ENCODE measurements at regions not wholly inside any gene's neighbourhood (a gene's known extent, or its start where the extent isn't known, plus 50 kb on each side); places are given as distances from the start of the nearest gene placed in this dataset.
"Not testable (repeated sequence)": the region's sequence is repeated elsewhere in the genome, so short reads cannot be mapped to it uniquely, and the experiment has no call there.

GRCh38 chr12:20077618-20078017 lies 290.7 kb upstream of the PDE3A start:
- no peak overlapping the region for H4K8ac ChIP-seq (ENCODE audit: low read depth, low read length)
- no peaks in the 10 kb centered on the region for H3K9me3 ChIP-seq (replicated peaks in 1 of 2; ENCODE audit: control insufficient read depth in 2 of 2, insufficient read depth in 1 of 2, low read depth in 1 of 2, low read length in 2 of 2)
- H3K79me1 ChIP-seq (ENCODE audit: low read depth, low read length), result no peaks in the 10 kb centered on the region
- no peak for DNase-seq (ENCODE audit: low spot score)
- H3K27ac ChIP-seq (replicated peaks; ENCODE audit: low read length), result no peak overlapping the region
- peaks cover 2 to 3% of the 10 kb centered on the region in 2 donors for H3K4me1 ChIP-seq (ENCODE audit: control insufficient read depth in 2 of 2, insufficient read depth in 1 of 2, low read depth in 1 of 2, low read length in 2 of 2)
- no peak overlapping the region for H2BK15ac ChIP-seq (ENCODE audit: low read length)
- no peak overlapping the region for H3K14ac ChIP-seq (ENCODE audit: low read length)
- H3K4me3 ChIP-seq (ENCODE audit: low read length in 2 of 2), result no peak overlapping the region
- H4K91ac ChIP-seq (ENCODE audit: low read depth, low read length, poor library complexity), result no peak overlapping the region
- peak overlapping the region; percentile 50 for H2AFZ ChIP-seq (ENCODE audit: low read length)
- no peak overlapping the region for H3K9ac ChIP-seq (ENCODE audit: low read depth, low read length, poor library complexity)
- H2BK120ac ChIP-seq (ENCODE audit: low read depth, low read length), result no peak overlapping the region
- H3K36me3 ChIP-seq (replicated peaks in 1 of 2; ENCODE audit: control insufficient read depth in 2 of 2, insufficient read depth in 2 of 2, low read length in 2 of 2), result no peaks in the 10 kb centered on the region
- H2AK5ac ChIP-seq (ENCODE audit: low read depth, low read length), result no peak overlapping the region
- H3K23ac ChIP-seq (ENCODE audit: low read depth, low read length, poor library complexity), result no peak overlapping the region
- H2BK5ac ChIP-seq (ENCODE audit: low read length), result no peak overlapping the region
- no peaks in the 10 kb centered on the region for H3K27me3 ChIP-seq (ENCODE audit: control insufficient read depth in 3 of 3, insufficient read depth in 3 of 3, low read depth in 1 of 3, low read length in 3 of 3)
- no peak overlapping the region for H2BK12ac ChIP-seq (ENCODE audit: low read length)
- H3K4ac ChIP-seq (ENCODE audit: low read length), result no peak overlapping the region
- no peak overlapping the region for H3K18ac ChIP-seq (ENCODE audit: low read length)
- WGBS, 2 donors (ENCODE audit: extremely low coverage in 2 of 2, insufficient read length in 2 of 2, insufficient replicate concordance in 1 of 2), result no CpG with 5 or more reads among the region's 3 CpGs
- H3K4me2 ChIP-seq (ENCODE audit: insufficient read depth, low read length, poor library complexity, severe bottlenecking), result no peak overlapping the region

- Histone ChIP-seq H3K4me1 (ENCODE audit: control insufficient read depth in 2 of 2, insufficient read depth in 1 of 2, low read depth in 1 of 2, low read length in 2 of 2) (no peaks in the 10 kb centered on the region), H4K91ac (ENCODE audit: low read depth, low read length, poor library complexity) (no peak overlapping the region), H3K9ac (ENCODE audit: low read depth, low read length, poor library complexity) (no peak overlapping the region), H3K18ac (ENCODE audit: low read length) (no peak overlapping the region), H3K27ac (replicated peaks; ENCODE audit: low read length) (no peak overlapping the region), H3K23ac (ENCODE audit: low read depth, low read length, poor library complexity) (no peak overlapping the region), H2BK5ac (ENCODE audit: low read length) (no peak overlapping the region), H2AFZ (ENCODE audit: low read length) (no peak overlapping the region), H3K36me3 (replicated peaks in 1 of 2; ENCODE audit: control insufficient read depth in 2 of 2, insufficient read depth in 2 of 2, low read length in 2 of 2) (no peaks in the 10 kb centered on the region), H2BK12ac (ENCODE audit: low read length) (no peak overlapping the region), H3K27me3 (ENCODE audit: control insufficient read depth in 3 of 3, insufficient read depth in 3 of 3, low read depth in 1 of 3, low read length in 3 of 3) (no peaks in the 10 kb centered on the region), H4K8ac (ENCODE audit: low read depth, low read length) (no peak overlapping the region), H2AK5ac (ENCODE audit: low read depth, low read length) (no peak overlapping the region), H3K14ac (ENCODE audit: low read length) (no peak overlapping the region), H3K79me1 (ENCODE audit: low read depth, low read length) (no peaks in the 10 kb centered on the region), H3K4me3 (ENCODE audit: low read length in 2 of 2) (no peak overlapping the region), H3K9me3 (replicated peaks in 1 of 2; ENCODE audit: control insufficient read depth in 2 of 2, insufficient read depth in 1 of 2, low read depth in 1 of 2, low read length in 2 of 2) (no peaks in the 10 kb centered on the region), H2BK120ac (ENCODE audit: low read depth, low read length) (no peak overlapping the region), H3K4ac (ENCODE audit: low read length) (no peak overlapping the region), H2BK15ac (ENCODE audit: low read length) (no peak overlapping the region), H3K4me2 (ENCODE audit: insufficient read depth, low read length, poor library complexity, severe bottlenecking) (no peak overlapping the region)
- no peak for DNase-seq (ENCODE audit: low spot score)
- no CpG with 5 or more reads among the region's 6 CpGs for WGBS, 2 donors (ENCODE audit: extremely low coverage in 2 of 2, insufficient read length in 2 of 2, insufficient replicate concordance in 1 of 2)
Measured at GRCh38 chr12:20089077-20089476, 279.3 kb upstream of the PDE3A start.

- H3K4me3 ChIP-seq (ENCODE audit: low read length in 2 of 2); H3K4me1 ChIP-seq (ENCODE audit: control insufficient read depth in 2 of 2, insufficient read depth in 1 of 2, low read depth in 1 of 2, low read length in 2 of 2); H3K4me2 ChIP-seq (ENCODE audit: insufficient read depth, low read length, poor library complexity, severe bottlenecking); H4K8ac ChIP-seq (ENCODE audit: low read depth, low read length); H2AFZ ChIP-seq (ENCODE audit: low read length); DNase-seq (ENCODE audit: low spot score); H3K27me3 ChIP-seq (ENCODE audit: control insufficient read depth in 3 of 3, insufficient read depth in 3 of 3, low read depth in 1 of 3, low read length in 3 of 3); H3K9ac ChIP-seq (ENCODE audit: low read depth, low read length, poor library complexity); H4K91ac ChIP-seq (ENCODE audit: low read depth, low read length, poor library complexity); H2BK120ac ChIP-seq (ENCODE audit: low read depth, low read length); H3K18ac ChIP-seq (ENCODE audit: low read length); H2BK12ac ChIP-seq (ENCODE audit: low read length); H3K36me3 ChIP-seq (replicated peaks in 1 of 2; ENCODE audit: control insufficient read depth in 2 of 2, insufficient read depth in 2 of 2, low read length in 2 of 2); H2BK15ac ChIP-seq (ENCODE audit: low read length); H3K23ac ChIP-seq (ENCODE audit: low read depth, low read length, poor library complexity); H3K27ac ChIP-seq (replicated peaks; ENCODE audit: low read length); H3K14ac ChIP-seq (ENCODE audit: low read length); H3K79me1 ChIP-seq (ENCODE audit: low read depth, low read length); H3K9me3 ChIP-seq (replicated peaks in 1 of 2; ENCODE audit: control insufficient read depth in 2 of 2, insufficient read depth in 1 of 2, low read depth in 1 of 2, low read length in 2 of 2); H3K4ac ChIP-seq (ENCODE audit: low read length); H2AK5ac ChIP-seq (ENCODE audit: low read depth, low read length); H2BK5ac ChIP-seq (ENCODE audit: low read length): not testable (repeated sequence)
- no CpG with 5 or more reads among the region's 32 CpGs for WGBS, 2 donors (ENCODE audit: extremely low coverage in 2 of 2, insufficient read length in 2 of 2, insufficient replicate concordance in 1 of 2)
Measured at GRCh38 chr12:20093190-20093810, 275.0 kb upstream of the PDE3A start.

GRCh38 chr12:20096430-20096829 lies 271.9 kb upstream of the PDE3A start:
- H3K79me1 ChIP-seq (ENCODE audit: low read depth, low read length), result no peaks in the 10 kb centered on the region
- H2BK12ac ChIP-seq (ENCODE audit: low read length), result no peak overlapping the region
- H3K4me1 ChIP-seq (ENCODE audit: control insufficient read depth in 2 of 2, insufficient read depth in 1 of 2, low read depth in 1 of 2, low read length in 2 of 2), result peaks cover 0 to 4% of the 10 kb centered on the region in 2 donors
- H3K18ac ChIP-seq (ENCODE audit: low read length), result no peak overlapping the region
- no peak overlapping the region for H3K4me2 ChIP-seq (ENCODE audit: insufficient read depth, low read length, poor library complexity, severe bottlenecking)
- H2BK120ac ChIP-seq (ENCODE audit: low read depth, low read length), result no peak overlapping the region
- H2BK15ac ChIP-seq (ENCODE audit: low read length), result no peak overlapping the region
- no peak overlapping the region for H3K14ac ChIP-seq (ENCODE audit: low read length)
- H3K36me3 ChIP-seq (replicated peaks in 1 of 2; ENCODE audit: control insufficient read depth in 2 of 2, insufficient read depth in 2 of 2, low read length in 2 of 2), result no peaks in the 10 kb centered on the region
- no peak overlapping the region for H3K4ac ChIP-seq (ENCODE audit: low read length)
- no peak overlapping the region for H4K8ac ChIP-seq (ENCODE audit: low read depth, low read length)
- H3K4me3 ChIP-seq (ENCODE audit: low read length in 2 of 2), result no peak overlapping the region
- H3K23ac ChIP-seq (ENCODE audit: low read depth, low read length, poor library complexity), result no peak overlapping the region
- H3K9me3 ChIP-seq (replicated peaks in 1 of 2; ENCODE audit: control insufficient read depth in 2 of 2, insufficient read depth in 1 of 2, low read depth in 1 of 2, low read length in 2 of 2), result peaks cover 0 to 2% of the 10 kb centered on the region in 2 donors
- H2AFZ ChIP-seq (ENCODE audit: low read length), result no peak overlapping the region
- H3K27ac ChIP-seq (replicated peaks; ENCODE audit: low read length), result no peak overlapping the region
- H3K27me3 ChIP-seq (ENCODE audit: control insufficient read depth in 3 of 3, insufficient read depth in 3 of 3, low read depth in 1 of 3, low read length in 3 of 3), result no peaks in the 10 kb centered on the region
- no peak overlapping the region for H2AK5ac ChIP-seq (ENCODE audit: low read depth, low read length)
- no peak overlapping the region for H4K91ac ChIP-seq (ENCODE audit: low read depth, low read length, poor library complexity)
- no peak overlapping the region for H3K9ac ChIP-seq (ENCODE audit: low read depth, low read length, poor library complexity)
- no peak for DNase-seq (ENCODE audit: low spot score)
- no peak overlapping the region for H2BK5ac ChIP-seq (ENCODE audit: low read length)
- no CpG with 5 or more reads among the region's 6 CpGs for WGBS, 2 donors (ENCODE audit: extremely low coverage in 2 of 2, insufficient read length in 2 of 2, insufficient replicate concordance in 1 of 2)
